ENCODE measurements at regions not wholly inside any gene's neighbourhood (a gene's known extent, or its start where the extent isn't known, plus 50 kb on each side); places are given as distances from the start of the nearest gene placed in this dataset.

DNA sequence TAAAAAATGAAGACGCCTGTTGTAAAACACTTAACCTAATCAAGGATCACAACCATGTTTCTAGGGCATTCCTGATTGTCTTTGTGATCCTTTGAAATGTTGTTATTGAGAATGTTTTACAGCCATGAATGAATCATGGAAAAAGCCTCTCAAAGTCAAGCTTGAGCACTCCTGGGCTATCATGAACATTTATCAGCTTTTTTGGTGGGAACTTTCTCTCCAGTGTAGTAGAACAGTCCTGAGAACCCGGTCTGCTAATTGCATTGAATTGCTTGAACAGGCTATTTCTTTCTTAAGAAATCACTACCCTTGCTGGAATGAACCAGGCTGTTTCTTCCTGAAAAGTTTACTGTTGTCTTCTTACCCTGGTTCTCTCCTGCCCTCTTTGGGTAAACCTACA is 516.5 kb downstream of the FGF9 start:
- Histone ChIP-seq H3K9me2 (no peaks in the 10 kb centered on the region), H3K27me3 (ENCODE audit: insufficient read depth) (no peaks in the 10 kb centered on the region), H3K27ac (ENCODE audit: low read depth in 2 of 2, low read length in 1 of 2) (no peak overlapping the region), H3K36me3 (replicated peaks in 1 of 2; ENCODE audit: control insufficient read depth in 1 of 2, insufficient read depth in 2 of 2, low read length in 1 of 2) (no peaks in the 10 kb centered on the region), H3K4me1 (ENCODE audit: control insufficient read depth in 1 of 2, insufficient read depth in 2 of 2, low read depth in 1 of 2, low read length in 1 of 2) (no peaks in the 10 kb centered on the region), H3K9ac (no peak overlapping the region), H2AFZ (ENCODE audit: low read depth) (no peak overlapping the region), H3K4me2 (no peak overlapping the region), H4K20me1 (ENCODE audit: insufficient read depth) (no peaks in the 10 kb centered on the region), H3K4me3 (ENCODE audit: low read depth in 2 of 2, low read length in 1 of 2) (no peak overlapping the region), H3K9me3 (no peaks in the 10 kb centered on the region), H3F3A (replicated peaks; ENCODE audit: insufficient read depth) (no peaks in the 10 kb centered on the region), H3K79me2 (ENCODE audit: insufficient read depth) (no peaks in the 10 kb centered on the region)
- ChIA-PET CTCF (no interaction called here), POLR2A (no interaction called here)
- 19% methylated on average over 2 of the region's 2 CpGs for WGBS (ENCODE audit: low lambda C conversion rate)
- no peak for DNase-seq
- TF ChIP-seq, protein P1, sequence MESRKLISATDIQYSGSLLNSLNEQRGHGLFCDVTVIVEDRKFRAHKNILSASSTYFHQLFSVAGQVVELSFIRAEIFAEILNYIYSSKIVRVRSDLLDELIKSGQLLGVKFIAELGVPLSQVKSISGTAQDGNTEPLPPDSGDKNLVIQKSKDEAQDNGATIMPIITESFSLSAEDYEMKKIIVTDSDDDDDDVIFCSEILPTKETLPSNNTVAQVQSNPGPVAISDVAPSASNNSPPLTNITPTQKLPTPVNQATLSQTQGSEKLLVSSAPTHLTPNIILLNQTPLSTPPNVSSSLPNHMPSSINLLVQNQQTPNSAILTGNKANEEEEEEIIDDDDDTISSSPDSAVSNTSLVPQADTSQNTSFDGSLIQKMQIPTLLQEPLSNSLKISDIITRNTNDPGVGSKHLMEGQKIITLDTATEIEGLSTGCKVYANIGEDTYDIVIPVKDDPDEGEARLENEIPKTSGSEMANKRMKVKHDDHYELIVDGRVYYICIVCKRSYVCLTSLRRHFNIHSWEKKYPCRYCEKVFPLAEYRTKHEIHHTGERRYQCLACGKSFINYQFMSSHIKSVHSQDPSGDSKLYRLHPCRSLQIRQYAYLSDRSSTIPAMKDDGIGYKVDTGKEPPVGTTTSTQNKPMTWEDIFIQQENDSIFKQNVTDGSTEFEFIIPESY (IDR thresholded peaks at IDR 0.05; ENCODE audit: borderline replicate concordance, low read depth), result no peak
- no peak for TF ChIP-seq NRF1 (IDR thresholded peaks at IDR 0.05; ENCODE audit: low read depth, low read length)
- TF ChIP-seq RFX5 (IDR thresholded peaks at IDR 0.05; ENCODE audit: low read length), result no peak

DNA sequence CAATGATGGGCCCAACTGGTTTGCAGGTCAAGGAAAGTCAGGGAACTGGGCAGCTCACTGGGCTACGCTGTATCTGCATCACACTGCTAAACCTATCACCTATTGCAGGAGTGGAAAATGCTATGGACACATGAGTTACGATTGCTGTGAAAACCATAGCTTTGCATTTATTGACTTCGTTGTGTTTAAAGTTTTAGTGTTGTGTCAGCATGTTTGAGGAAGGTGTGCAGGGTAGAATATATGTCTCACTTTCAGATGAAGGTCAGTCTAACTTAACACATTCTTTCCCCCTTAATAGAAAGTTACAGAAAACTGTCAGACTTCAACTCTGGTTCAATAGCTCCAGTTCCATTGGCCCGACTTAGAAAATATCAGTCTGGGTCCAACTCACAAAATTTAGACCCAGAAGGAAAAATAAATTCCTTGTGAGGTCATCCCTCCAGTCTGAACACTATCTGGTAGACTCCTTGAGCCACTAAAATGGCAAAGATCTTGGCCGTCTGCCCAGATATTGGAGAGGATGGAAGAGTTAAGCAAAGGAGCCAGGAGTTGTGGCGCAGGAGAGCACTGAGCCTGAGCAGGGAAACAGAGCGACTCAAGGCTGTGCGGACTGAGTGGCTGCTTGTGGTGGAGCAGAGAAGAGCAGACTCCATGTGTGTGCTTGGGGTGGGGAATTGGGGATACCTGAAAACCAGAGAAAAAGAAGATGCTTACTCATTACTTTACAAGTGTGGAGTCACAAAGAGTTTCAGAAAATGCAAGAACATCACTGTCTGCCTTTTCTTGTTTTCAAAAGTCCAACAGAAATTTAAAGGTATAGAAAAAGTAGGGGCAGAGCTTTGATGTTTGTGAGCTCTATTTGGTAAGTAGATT is 518.5 kb downstream of the FGF9 start:
- ChIA-PET CTCF (no interaction called here), POLR2A (no interaction called here)
- 17% methylated on average over 8 of the region's 8 CpGs for WGBS (ENCODE audit: low lambda C conversion rate)

More for the DNA sequence above, 518.5 kb downstream of the FGF9 start:
- no peaks in the 10 kb centered on the region for H3K9me2 ChIP-seq
- H3K27me3 ChIP-seq (ENCODE audit: insufficient read depth), result no peaks in the 10 kb centered on the region
- DNase-seq, result no peak
- H4K20me1 ChIP-seq (ENCODE audit: insufficient read depth), result no peaks in the 10 kb centered on the region
- no peaks in the 10 kb centered on the region for H3K4me1 ChIP-seq (ENCODE audit: control insufficient read depth in 1 of 2, insufficient read depth in 2 of 2, low read depth in 1 of 2, low read length in 1 of 2)
- no peak overlapping the region for H3K27ac ChIP-seq (ENCODE audit: low read depth in 2 of 2, low read length in 1 of 2)
- H3K36me3 ChIP-seq (replicated peaks in 1 of 2; ENCODE audit: control insufficient read depth in 1 of 2, insufficient read depth in 2 of 2, low read length in 1 of 2), result no peaks in the 10 kb centered on the region
- H3F3A ChIP-seq (replicated peaks; ENCODE audit: insufficient read depth), result no peaks in the 10 kb centered on the region
- no peaks in the 10 kb centered on the region for H3K9me3 ChIP-seq
- no peak overlapping the region for H3K9ac ChIP-seq
- H3K79me2 ChIP-seq (ENCODE audit: insufficient read depth), result no peaks in the 10 kb centered on the region
- H2AFZ ChIP-seq (ENCODE audit: low read depth), result no peak overlapping the region
- TF ChIP-seq EZH2phosphoT487 (IDR thresholded peaks at IDR 0.05; ENCODE audit: borderline replicate concordance, low read depth), result no peak
- no peak for TF ChIP-seq FOSL2 (IDR thresholded peaks at IDR 0.05; ENCODE audit: borderline replicate concordance, low read depth)
- no peak for TF ChIP-seq EP300 (IDR thresholded peaks at IDR 0.05; ENCODE audit: borderline replicate concordance in 1 of 2, low read depth in 1 of 2, low read length in 1 of 2)
- no peak for TF ChIP-seq ELF1 (IDR thresholded peaks at IDR 0.05)
- TF ChIP-seq FOXJ3 (CRISPR knock-in tag; IDR thresholded peaks at IDR 0.05), result no peak
- no peak for TF ChIP-seq SIN3A (IDR thresholded peaks at IDR 0.05; ENCODE audit: borderline replicate concordance, low read depth, low read length)
- TF ChIP-seq, protein P2, sequence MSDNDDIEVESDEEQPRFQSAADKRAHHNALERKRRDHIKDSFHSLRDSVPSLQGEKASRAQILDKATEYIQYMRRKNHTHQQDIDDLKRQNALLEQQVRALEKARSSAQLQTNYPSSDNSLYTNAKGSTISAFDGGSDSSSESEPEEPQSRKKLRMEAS (IDR thresholded peaks at IDR 0.05; ENCODE audit: low read depth), result no peak
- TF ChIP-seq CHD2 (IDR thresholded peaks at IDR 0.05; ENCODE audit: low read length, partially characterized antibody), result no peak
- no peak for TF ChIP-seq FOXM1 (IDR thresholded peaks at IDR 0.05; ENCODE audit: low read depth)
- no peak for TF ChIP-seq MXI1 (IDR thresholded peaks at IDR 0.05; ENCODE audit: low read depth, low read length)
- TF ChIP-seq, protein P3, sequence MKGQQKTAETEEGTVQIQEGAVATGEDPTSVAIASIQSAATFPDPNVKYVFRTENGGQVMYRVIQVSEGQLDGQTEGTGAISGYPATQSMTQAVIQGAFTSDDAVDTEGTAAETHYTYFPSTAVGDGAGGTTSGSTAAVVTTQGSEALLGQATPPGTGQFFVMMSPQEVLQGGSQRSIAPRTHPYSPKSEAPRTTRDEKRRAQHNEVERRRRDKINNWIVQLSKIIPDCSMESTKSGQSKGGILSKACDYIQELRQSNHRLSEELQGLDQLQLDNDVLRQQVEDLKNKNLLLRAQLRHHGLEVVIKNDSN (IDR thresholded peaks at IDR 0.05; ENCODE audit: borderline replicate concordance, low read depth), result no peak
- TF ChIP-seq JUND (IDR thresholded peaks at IDR 0.05), result no peak
- no peak for TF ChIP-seq GATA2 (CRISPR knock-in tag; IDR thresholded peaks at IDR 0.05)
- TF ChIP-seq, protein P4, sequence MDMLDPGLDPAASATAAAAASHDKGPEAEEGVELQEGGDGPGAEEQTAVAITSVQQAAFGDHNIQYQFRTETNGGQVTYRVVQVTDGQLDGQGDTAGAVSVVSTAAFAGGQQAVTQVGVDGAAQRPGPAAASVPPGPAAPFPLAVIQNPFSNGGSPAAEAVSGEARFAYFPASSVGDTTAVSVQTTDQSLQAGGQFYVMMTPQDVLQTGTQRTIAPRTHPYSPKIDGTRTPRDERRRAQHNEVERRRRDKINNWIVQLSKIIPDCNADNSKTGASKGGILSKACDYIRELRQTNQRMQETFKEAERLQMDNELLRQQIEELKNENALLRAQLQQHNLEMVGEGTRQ (IDR thresholded peaks at IDR 0.05; ENCODE audit: borderline replicate concordance, low read depth, low read length), result no peak
- no peak for TF ChIP-seq RFX5 (IDR thresholded peaks at IDR 0.05; ENCODE audit: low read length)
- no peak for TF ChIP-seq MEF2A (IDR thresholded peaks at IDR 0.05; ENCODE audit: borderline replicate concordance, low read depth)
- TF ChIP-seq, protein P1 (IDR thresholded peaks at IDR 0.05; ENCODE audit: borderline replicate concordance, low read depth), result no peak
- TF ChIP-seq TEAD4 (IDR thresholded peaks at IDR 0.05; ENCODE audit: borderline replicate concordance, insufficient read depth), result no peak
- H3K4me2 ChIP-seq, result no peak overlapping the region
- no peak overlapping the region for H3K4me3 ChIP-seq (ENCODE audit: low read depth in 2 of 2, low read length in 1 of 2)

Data from SK-N-SH (cell line).